Kidney (tissue), 13 donors: ENCODE measurements at regions not wholly inside any gene's neighbourhood (a gene's known extent, or its start where the extent isn't known, plus 50 kb on each side); places are given as distances from the start of the nearest gene placed in this dataset.

Experiments used
- DNase-seq, 5 donors: peaks; one replicate each; pipeline ENCODE4 v3.0.0-alpha.2; 2013 to 2020
- FAIRE-seq: peaks from 2 replicates; lab custom pipeline; 2012; peaks lifted over from hg19 to GRCh38; lab: Jason Lieb, UNC
- H3K27ac ChIP-seq, 2 donors: one replicate each; pipeline ENCODE4 v1.7.0; 2013; ENCODE audit warnings: low read depth in 2 of 2, low read length in 2 of 2, inconsistent platforms in 1 of 2
- H3K27me3 ChIP-seq: one replicate; pipeline ENCODE4 v1.7.1; 2013; ENCODE audit warnings: low read length, inconsistent platforms; ENCODE audit not compliant: control insufficient read depth, insufficient read depth
- H3K36me3 ChIP-seq, 3 donors: one replicate each; pipeline versions ENCODE4 v1.7.0 to v1.7.1; 2013; ENCODE audit warnings: low read length in 3 of 3, control low read depth in 1 of 3, inconsistent platforms in 1 of 3; ENCODE audit not compliant: insufficient read depth in 3 of 3, control insufficient read depth in 2 of 3
- H3K4me1 ChIP-seq, 3 donors: one replicate each; pipeline versions ENCODE4 v1.7.0 to v1.7.1; 2013; ENCODE audit warnings: low read length in 3 of 3, inconsistent platforms in 1 of 3, low read depth in 1 of 3; ENCODE audit not compliant: control insufficient read depth in 2 of 3, insufficient read depth in 2 of 3
- H3K4me3 ChIP-seq, 3 donors: one replicate each; pipeline versions ENCODE4 v1.7.0 to v1.8.1; 2013; ENCODE audit warnings: low read length in 3 of 3, control low read depth in 1 of 3, inconsistent platforms in 1 of 3
- H3K9ac ChIP-seq, 3 donors: one replicate each; pipeline versions ENCODE4 v1.7.0 to v1.7.1; 2013; ENCODE audit warnings: low read length in 3 of 3, control low read depth in 1 of 3, inconsistent platforms in 1 of 3
- H3K9me3 ChIP-seq, 3 donors: one replicate each; pipeline versions ENCODE4 v1.7.0 to v1.7.1; 2013; ENCODE audit warnings: low read length in 3 of 3, control low read depth in 1 of 3, inconsistent platforms in 1 of 3; ENCODE audit not compliant: control insufficient read depth in 2 of 3, insufficient read depth in 1 of 3
- intact Hi-C: fragments of 100-400 bp; cut with DNase I; formaldehyde crosslinking; loops from one replicate; pipeline ENCODE4 v1.11.1; 2022
- TF ChIP-seq, protein P1 (sequence below): IDR thresholded peaks from 3 replicates; pipeline ENCODE4 v1.5.1; 2012; ENCODE audit warnings: mild to moderate bottlenecking, moderate library complexity, borderline replicate concordance; ENCODE audit not compliant: insufficient read depth; ENCODE audit errors: extremely low read depth
- donor health status: control.
- donor health status: control.
- donor health status: control.
- donor health status: control.
- donor health status: control.
- donor health status: DM: yes; HTN: yes; CAD: no.
- donor health status: Normal renal cell carcinoma (clear cell type).

DNA sequence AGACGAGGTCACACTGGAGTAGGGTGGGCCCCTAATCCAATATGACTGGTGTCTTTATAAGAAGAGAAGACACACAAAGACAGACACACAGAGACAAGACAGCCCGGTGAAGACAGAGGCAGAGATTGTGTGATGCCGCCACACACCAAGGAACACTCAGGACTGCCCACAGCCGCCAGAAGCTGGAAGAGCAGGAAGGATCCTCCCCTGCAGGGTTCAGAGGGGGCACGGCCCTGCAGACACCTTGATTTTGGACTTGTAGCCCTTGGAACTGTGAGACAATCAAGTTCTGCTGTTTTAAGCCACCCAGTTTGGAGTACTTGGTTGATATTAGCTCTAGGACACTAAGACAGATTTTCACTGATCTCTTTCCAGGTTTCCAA lies 72.1 kb upstream of the NANOS1 start:
- Histone ChIP-seq H3K27me3 (no peaks in the 10 kb centered on the region), H3K9ac (no peak overlapping the region), H3K27ac (no peak overlapping the region), H3K4me3 (no peak overlapping the region), H3K4me1 (peaks cover 0 to 7% (median 0%) of the 10 kb centered on the region in 3 donors), H3K36me3 (no peaks in the 10 kb centered on the region), H3K9me3 (no peaks in the 10 kb centered on the region)
- DNase-seq (no peak), FAIRE-seq (no peak)
- TF ChIP-seq, protein P1, sequence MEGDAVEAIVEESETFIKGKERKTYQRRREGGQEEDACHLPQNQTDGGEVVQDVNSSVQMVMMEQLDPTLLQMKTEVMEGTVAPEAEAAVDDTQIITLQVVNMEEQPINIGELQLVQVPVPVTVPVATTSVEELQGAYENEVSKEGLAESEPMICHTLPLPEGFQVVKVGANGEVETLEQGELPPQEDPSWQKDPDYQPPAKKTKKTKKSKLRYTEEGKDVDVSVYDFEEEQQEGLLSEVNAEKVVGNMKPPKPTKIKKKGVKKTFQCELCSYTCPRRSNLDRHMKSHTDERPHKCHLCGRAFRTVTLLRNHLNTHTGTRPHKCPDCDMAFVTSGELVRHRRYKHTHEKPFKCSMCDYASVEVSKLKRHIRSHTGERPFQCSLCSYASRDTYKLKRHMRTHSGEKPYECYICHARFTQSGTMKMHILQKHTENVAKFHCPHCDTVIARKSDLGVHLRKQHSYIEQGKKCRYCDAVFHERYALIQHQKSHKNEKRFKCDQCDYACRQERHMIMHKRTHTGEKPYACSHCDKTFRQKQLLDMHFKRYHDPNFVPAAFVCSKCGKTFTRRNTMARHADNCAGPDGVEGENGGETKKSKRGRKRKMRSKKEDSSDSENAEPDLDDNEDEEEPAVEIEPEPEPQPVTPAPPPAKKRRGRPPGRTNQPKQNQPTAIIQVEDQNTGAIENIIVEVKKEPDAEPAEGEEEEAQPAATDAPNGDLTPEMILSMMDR: no peak
- intact Hi-C loops: no loop called here

DNA sequence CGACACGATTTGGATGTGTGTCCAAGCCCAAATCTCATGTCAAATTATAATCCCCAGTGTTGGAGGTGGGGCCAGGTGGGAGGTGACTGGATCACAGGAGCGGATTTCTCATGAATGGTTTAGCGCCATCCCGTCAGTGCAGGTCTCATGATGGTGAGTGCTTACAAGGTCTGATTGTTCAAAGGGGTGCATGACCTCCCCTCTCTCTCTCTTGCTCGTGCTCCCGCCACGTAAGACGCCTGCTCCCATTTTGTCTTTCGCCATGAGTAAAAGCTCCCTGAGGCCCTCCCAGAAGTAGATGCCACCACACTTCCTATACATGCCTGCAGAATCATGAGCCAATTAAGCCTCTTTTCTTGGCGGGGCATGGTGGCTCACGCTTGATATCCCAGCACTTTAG lies 71.5 kb upstream of the NANOS1 start:
- no peaks in the 10 kb centered on the region for H3K9me3 ChIP-seq
- H3K9ac ChIP-seq: no peak overlapping the region
- intact Hi-C loops: no loop called here
- no peaks in the 10 kb centered on the region for H3K36me3 ChIP-seq
- TF ChIP-seq, protein P1: no peak
- DNase-seq (no peak), FAIRE-seq (no peak)
- no peak overlapping the region for H3K27ac ChIP-seq
- no peaks in the 10 kb centered on the region for H3K27me3 ChIP-seq
- H3K4me1 ChIP-seq: peaks cover 0 to 7% (median 0%) of the 10 kb centered on the region in 3 donors
- H3K4me3 ChIP-seq: no peak overlapping the region

DNA sequence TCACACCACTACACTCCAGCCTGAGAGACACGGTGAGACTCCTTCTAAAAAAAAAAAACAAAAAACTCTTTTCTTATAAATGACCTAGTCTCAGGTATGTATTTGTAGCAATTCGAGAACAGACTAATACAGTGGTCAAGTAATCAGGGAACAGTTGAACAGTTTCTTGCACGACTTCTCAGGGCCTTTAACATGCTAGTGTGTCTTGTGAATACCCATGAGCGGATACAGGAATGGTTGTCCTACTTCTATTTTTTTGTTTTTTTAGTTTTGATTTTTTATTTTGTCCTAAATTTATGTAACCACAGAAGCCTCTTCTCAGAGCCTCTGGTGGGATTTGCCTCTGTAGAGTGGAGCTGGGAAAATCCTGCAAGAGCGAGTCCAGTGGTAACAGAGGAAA lies 71.0 kb upstream of the NANOS1 start:
- Histone ChIP-seq H3K36me3 (no peaks in the 10 kb centered on the region), H3K27me3 (no peaks in the 10 kb centered on the region), H3K27ac (no peak overlapping the region), H3K4me3 (no peak overlapping the region), H3K9me3 (no peaks in the 10 kb centered on the region), H3K9ac (no peak overlapping the region), H3K4me1 (peaks cover 0 to 7% (median 0%) of the 10 kb centered on the region in 3 donors)
- intact Hi-C loops: no loop called here
- no peak for FAIRE-seq
- TF ChIP-seq, protein P1: no peak
- peak in 1 of 5 donors; percentile 0 for DNase-seq
